SK-N-MC (cell line): ENCODE measurements at regions not wholly inside any gene's neighbourhood (a gene's known extent, or its start where the extent isn't known, plus 50 kb on each side); places are given as distances from the start of the nearest gene placed in this dataset.

Experiments
- EZH2 ChIP-seq: fragments of 200-600 bp; sonication (generic); IDR thresholded peaks from one replicate; pipeline ENCODE4 v1.6.1; 2017; ENCODE audit warnings: antibody characterized with exemption
- POLR2AphosphoS5 ChIP-seq: IDR thresholded peaks from 2 replicates; pipeline ENCODE4 v1.6.1; 2012; ENCODE audit warnings: mild to moderate bottlenecking, low read depth, low read length, borderline replicate concordance

DNA sequence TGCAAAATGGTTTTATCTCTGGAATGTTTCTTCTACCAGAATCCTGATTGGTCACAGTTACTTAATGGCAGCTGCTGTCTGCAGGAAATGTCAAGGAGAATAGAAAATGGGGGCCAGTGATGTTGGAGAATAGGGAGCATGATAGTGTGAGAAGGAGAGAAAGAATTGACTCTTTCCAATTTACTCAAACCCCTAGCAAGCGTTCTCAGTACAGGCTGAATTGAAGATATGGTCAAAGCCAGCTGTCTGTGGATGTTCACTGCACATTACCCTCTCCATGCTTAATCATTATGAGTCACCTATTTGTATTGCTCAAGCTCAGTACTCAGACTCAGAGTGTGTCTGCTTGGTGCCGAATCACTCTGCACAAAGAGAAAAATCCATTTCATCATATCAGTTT, 57.8 kb upstream of the FAM47B start:
- TF ChIP-seq EZH2 (no peak), POLR2AphosphoS5 (no peak)
